ENCODE measurements at regions not wholly inside any gene's neighbourhood (a gene's known extent, or its start where the extent isn't known, plus 50 kb on each side); places are given as distances from the start of the nearest gene placed in this dataset.
"Not testable (repeated sequence)": the region's sequence is repeated elsewhere in the genome, so short reads cannot be mapped to it uniquely, and the experiment has no call there.

DNA sequence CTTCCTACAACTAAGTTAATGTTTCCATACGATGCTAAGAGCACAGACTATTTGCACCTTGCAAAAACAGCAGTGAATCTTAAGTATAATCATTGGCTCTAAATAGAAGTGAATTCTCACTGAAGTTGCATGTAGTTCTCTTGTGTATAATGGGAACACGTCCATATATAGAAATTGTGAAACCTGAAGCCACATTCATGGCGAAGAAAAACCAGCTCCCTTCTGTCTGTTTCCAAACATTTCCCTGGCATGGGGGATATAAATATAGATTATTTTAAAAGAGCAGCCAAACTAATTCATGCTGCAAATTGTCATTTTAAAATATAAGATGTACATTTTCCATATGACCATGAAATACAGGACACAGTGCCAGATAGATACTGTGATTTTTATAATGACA lies 71.1 kb downstream of the TRAM1L1 start:
- no peak for DNase-seq

DNA sequence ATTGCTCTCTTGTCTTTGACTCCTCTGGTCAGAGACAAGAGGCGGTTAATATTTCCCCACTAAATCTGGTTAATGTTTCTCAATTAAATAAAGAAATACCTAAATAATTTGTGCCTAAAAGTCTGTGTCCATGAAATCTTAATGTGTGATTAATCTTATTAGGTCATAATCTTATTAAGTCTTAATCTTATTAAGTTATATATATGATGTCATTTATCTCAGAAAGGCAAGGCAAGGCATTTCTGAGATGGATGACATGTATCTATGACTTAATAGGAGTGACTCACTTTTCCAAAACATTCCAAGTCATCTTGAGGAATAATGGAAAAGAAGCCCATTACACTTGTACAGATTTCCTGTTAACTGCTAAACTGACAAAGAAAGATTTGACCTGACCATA lies 74.7 kb downstream of the TRAM1L1 start:
- DNase-seq = no peak

DNA sequence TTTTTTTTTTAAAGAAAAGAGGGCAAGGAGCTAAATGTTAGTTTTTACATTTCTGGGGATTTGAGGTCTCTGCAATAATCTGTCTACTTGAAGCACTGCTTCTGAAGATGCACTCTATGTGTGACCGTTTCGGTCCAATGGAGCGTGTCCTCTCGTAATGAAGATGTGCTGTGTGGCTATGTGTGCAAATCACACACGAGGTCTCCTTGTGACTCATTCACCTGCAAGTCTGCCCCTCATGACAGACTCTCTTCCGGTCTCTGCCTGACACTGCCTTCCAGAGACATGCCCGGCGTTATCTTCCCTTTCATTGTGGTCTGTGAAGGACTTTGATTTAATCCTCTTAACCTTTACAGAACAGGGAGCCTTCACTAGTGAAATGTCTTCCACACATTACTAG lies 84.3 kb downstream of the TRAM1L1 start:
- DNase-seq = no peak

DNA sequence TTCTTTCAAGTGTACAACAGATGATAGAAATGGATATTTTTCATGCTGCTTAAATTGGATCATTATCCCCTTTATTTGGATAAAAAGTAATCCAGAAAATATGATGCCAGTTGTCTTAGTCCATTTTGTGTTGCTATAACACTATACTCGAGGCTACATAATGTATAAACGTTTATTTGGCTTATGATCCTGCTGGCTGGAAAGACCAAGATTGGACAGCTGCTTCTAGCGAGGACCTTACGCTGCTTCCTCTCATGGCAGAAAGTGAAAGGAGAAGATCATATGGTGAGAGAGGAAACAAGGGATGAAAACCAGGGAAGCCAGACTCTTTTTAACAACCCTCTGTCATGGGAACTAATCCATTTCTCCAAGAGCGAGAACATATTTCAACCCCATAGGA lies 102.7 kb downstream of the TRAM1L1 start:
- no peak for DNase-seq

DNA sequence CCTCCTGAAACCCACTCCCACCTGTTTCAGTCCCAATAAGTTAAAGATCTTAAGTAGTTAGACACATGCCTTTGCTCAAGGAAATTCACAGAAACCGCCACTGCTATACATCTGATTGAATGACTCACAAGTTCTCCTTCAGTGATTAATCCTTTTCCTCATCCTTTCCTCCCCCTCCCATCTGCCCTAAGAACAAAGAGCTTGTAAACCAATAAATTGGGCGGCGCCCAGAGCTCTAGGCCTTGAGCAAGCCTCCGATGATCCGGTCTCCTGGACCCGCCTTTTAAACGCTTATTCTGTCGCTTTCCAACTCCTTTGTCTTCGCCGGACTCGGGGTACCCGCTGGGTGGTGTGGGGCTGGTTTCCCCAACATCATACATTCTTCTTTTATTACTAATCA lies 104.9 kb downstream of the TRAM1L1 start:
- not testable (repeated sequence) for DNase-seq

DNA sequence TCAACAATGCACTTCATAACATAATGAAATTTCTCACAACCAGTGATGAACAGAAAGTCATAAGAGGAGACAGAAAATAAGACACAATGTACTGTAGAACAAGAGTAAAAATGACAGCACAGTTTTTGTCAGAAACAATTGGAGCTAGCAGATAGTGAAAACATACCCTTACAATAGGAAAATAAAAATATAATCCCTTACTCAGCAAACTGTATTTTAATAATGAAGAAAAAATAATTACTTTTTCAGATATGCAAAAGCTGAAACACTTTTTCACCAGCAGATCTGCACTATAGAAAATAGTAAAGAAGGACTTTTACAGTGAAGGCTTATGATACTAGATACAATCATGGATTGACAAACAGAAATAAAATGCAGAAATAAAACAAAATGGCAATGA lies 126.3 kb downstream of the TRAM1L1 start:
- DNase-seq = no peak

DNA sequence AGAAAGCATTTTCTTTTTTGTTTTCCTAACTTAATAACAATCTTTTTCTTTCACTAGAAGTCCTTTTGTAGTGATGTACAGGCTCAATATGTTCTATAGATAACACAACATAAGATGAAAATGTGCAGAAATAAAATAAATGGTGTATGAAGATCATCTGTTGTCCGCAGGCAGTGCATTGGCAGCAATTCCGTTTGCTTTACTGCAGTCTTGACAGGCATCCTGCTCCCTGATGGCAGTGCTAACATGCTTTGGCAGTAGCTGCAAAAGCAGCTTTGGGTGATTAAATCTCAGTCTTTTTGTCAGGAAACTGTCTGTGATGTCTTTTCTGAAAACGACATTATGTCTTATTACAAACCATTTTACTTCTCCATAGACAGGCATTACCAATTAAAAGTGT lies 131.4 kb downstream of the TRAM1L1 start:
- DNase-seq = no peak

DNA sequence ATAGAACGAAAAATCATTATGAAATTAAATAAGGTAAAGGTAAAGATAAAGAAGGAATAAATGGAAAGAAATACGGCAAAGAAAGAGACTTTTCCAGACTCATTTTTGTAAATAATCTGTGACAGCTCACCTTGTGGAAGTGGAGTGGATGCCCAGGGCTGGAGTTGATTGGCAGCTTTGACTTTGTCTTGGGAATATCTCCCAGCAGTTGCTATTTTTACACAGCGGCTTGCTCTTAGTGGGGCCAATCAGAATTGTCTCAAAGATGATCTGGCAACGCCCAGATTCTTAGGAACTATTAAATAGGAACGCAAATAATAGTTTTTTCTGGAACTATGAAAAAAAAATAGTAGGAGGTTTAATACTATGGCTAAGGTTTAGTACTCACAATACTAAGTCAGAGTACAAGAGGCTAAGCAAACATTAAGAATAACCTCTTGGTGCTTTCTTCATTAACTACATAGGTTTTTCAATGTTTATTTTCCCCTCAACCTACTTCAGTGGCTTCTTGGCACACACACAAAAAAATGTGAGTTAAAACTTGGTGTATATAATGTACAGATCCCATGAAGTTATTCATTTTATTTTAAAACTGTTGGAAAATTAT lies 132.7 kb downstream of the TRAM1L1 start:
- DNase-seq = no peak

DNA sequence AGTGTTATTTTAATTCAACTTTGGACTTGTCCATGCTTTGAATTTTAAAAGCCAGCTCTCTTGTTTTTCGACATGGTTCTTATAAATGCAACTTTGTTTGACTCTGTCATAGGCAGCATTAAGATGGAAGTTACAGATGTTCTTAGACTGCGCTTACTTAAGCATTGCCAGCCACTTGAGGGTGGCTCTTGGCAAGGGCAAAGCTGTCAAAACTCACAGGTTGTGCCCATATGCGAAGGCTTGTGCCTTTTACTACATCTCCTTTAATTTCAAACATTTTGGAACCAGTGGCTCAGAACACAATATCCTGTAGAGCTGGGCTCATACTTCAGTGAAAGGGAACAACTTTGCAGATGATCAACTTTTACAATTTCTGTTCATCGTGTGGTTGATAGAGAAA lies 135.5 kb downstream of the TRAM1L1 start:
- no peak for DNase-seq

DNA sequence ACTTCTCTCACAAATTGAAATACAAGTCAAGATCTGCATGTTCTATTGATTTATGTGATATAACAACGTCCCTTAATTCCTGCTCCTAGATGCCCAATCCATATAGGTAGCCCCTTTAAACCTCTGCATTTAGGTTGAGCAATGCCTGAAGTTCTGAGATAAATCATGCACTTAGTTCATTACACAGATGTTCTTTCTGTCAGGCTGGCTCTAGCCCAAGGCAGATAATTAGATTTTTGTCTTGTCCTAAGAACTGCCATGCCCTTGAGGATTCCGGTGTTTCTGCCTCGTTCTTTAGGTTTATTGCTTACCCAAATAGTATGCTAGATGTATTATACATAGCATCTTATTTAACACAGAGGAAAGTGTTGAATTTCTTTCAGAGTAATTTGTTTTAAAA lies 143.1 kb downstream of the TRAM1L1 start:
- no peak for DNase-seq

DNA sequence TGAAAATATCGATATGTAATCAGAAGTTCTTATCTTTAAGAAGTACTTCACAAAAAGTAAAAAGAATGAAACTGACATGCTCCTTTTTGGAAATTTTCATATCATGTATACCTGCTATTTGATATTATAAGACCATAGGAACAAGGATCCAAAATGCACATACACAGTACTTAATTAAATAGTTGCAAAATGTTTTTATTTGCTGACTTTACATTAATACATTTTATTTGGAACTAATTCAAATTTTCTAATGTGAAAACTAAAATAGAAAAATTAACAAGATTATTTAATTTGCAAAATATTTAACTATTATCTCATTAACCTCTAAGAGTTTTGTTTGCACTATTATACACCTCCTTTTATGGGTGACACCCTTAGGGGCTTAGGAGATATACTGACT lies 155.0 kb downstream of the TRAM1L1 start:
- no peak for DNase-seq

DNA sequence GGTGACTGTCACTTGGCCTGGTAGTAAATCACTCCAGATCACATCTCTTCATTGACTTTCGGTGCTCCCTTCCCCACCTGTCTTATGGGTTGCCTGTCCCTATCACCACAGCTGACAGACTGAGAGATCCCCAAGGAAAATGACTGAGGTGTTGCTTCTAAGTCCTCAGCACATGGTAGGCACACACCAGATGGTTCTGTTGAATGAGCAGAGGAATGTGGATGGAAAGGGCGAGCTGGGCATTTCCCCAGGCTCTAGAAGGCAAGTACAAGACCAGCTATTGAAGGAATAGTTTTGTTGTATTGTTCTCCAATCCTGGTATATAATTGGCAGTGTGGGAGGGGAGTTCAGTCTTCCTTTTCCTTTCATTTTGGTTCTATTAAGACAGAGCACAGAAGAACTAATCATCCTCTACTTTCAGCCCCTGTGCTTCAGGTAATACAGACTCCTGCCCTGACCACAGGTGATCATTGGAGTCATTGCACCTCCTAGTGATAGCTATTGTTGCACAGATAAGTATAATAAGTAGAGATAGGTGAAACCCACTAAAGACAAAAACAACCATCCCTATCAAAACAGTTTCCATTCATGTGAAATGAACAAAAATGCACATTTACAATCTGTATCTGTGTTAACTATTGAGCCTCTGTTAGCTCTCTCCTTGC lies 158.6 kb downstream of the TRAM1L1 start:
- DNase-seq = no peak

DNA sequence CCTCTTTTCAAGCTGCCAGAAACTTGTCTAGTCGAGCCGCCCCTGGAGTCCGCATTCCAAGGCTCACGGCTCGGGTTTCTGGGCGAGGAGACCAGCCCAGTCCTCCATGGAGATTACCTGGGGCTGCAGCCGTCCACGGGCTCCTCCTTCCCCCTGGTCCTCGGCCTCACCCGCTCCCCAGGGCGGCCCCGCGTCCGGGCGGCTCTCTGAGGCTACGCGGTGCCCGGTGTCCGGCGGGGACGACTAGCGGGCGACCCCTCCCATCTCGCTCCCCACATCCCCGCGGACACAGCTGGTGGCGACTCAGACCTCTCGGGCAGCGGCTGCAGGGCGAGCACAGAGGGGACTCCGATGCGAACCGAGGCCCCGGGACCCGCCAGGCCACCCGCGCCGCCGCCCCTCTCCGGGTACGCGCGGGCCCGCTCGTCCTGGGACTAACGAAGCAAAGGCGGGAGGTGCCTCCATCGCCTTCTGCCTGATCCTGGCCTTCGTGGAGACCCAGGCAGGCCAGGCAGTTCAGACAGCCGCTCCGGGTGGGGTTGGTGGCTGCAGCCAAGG lies 159.4 kb downstream of the TRAM1L1 start:
- no peak for DNase-seq

DNA sequence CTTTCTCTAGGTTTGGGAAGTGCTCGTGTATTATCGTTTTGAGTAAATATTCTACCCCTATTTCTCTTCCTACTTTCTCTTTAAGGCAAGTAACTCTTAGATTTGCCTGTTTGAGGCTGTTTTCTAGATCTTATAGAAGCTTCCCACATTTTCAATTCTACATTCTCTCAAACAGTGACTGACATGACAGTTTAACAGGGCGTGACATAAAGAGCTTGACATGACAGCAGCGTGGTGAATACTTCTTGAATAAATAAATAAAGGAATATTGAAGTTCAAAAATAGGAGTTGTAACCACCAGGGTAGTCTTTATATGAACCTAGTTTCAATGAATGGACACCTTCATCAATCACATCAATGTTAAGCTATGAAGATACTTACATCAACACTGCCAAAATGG lies 162.0 kb downstream of the TRAM1L1 start:
- no peak for DNase-seq

DNA sequence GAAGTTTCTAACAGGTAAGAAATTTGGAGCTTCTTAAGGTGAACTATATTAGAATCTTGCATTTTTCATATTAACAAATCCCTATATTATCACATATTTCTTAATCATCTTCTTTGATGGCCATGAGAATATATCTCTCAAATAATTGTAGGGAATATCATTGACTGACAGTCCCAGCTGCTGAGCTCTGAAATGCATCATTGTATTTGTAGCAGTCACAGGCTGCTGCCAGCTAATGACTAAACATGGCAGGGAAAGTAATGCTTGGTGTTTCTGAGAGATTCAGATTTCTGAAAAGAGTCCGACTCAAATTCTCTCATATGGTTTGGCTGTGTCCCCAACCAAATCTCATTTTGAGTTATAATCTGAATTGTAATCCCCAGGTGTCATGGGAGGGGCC lies 171.9 kb downstream of the TRAM1L1 start:
- DNase-seq = no peak

DNA sequence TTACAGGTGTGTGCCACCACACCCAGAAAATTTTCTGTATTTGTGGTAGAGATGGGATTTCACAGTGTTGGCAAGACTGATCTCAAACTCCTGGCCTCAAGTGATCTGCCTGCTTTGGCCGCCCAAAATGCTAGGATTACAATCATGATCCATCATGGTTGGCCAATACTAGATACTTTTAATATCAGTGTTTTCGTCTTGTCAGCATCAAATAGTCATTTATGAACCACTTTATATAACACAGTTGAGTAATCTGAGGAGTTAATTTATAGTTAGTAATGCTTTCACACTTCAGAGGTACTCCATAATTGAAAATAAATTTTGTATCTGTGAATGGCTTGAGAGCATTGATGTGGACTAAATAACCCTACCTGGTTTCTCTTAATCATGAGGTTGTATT lies 178.6 kb downstream of the TRAM1L1 start:
- DNase-seq = no peak

DNA sequence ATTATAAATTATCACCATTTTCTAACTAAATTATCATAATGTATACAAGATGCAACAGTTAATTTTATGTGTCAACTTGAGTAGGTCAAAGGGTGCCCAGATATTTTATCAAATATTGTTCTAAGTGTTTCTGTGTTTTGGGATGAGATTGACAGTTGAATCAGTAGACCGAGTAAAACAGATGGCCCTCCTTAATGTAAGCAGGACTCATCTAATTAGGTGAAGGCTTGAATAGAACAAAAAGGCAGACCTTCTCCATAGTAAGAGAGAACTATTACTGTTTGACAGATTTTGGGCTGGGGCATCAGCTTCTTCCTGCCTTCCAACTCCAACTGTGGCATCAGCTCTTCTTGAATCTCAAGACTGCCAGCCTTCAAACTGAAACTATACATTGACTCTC lies 185.8 kb downstream of the TRAM1L1 start:
- DNase-seq = no peak

DNA sequence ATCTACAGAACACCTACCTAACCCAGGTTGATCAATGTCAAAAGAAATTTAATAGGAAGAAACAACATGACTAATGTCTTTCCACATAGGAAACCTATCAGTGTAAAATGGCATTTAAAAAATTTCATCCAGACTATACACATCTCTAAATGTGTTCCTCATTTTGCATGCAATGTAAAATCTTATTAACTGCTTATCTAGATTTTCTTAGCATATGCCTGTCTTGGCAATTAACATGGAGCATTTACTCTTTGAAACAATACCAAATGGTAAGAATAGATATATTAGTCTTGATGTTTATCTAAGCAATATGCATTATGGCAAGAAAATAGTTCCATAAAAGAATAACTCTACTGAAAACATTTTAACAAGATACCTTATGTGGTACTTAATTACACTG lies 199.8 kb downstream of the TRAM1L1 start:
- no peak for DNase-seq

DNA sequence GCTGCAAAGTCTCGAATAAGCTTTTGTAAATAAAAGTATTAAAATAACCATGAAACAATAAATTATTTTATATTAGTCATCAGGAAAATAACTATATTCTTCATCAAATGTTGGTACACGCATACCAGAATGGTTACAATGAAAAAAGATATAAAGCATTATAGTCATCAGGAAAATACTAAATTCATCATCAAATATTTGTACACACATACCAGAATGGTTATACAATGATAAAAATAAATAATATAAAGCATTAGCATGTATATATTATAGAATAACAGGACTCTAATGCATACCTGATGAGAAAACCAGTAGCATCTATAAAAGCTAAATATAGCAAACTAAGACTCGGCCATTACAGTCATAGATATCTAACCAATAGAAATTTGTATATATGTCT lies 202.9 kb downstream of the TRAM1L1 start:
- DNase-seq = no peak

DNA sequence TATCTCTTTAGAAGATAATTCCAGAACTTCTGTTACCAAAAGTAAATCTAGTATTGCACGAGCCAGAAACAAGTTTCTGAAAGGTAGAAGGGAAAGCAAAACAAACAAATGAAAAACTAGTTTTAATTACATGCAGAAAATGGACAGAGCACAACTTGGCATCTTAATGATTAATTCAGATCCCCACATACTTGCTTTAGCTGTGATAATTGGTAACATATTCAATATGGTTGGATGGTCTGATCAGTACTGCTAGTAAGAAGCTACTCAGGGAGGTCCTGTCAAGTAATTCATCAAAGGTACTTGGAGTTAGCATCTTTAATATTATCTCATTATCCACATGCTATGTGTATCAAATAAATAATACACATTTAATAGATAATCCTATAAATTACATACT lies 204.3 kb downstream of the TRAM1L1 start:
- DNase-seq = no peak

DNA sequence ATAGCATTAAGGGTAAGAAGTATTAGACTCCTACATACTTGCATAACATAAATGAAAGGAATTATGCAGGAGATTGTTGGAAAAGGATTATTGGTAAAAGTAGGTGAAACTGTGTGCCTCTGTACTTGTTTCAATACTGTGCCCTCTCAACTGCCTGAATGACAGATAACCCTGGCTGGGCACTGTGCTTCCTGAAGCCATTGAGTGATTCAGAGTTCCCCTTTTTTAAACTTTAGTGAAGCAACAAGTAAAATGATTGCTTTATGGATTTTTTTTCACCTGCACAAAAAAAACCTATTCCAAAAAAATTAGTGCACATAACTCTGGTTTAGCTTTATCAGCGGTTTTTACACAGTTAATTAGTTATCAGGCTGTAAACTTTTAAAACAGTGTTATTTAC lies 204.8 kb downstream of the TRAM1L1 start:
- no peak for DNase-seq

DNA sequence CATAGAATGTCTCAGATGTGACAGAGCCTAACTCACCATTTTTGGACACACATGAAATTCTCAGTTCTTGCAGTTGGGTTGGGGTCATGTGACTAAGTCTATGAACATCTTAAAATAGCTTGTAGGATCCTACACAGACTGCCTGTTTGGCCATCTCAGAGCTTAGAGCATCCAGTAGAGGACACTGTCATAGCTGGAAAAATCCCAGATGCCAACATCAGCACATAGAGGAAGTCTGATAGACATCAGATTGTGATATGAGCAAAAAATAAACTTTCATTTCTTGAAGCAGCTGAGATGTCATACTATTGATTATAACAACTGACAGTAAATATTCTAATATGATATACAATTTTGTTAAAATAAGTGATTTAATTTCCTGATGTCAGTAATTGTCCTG lies 207.1 kb downstream of the TRAM1L1 start:
- DNase-seq = no peak

DNA sequence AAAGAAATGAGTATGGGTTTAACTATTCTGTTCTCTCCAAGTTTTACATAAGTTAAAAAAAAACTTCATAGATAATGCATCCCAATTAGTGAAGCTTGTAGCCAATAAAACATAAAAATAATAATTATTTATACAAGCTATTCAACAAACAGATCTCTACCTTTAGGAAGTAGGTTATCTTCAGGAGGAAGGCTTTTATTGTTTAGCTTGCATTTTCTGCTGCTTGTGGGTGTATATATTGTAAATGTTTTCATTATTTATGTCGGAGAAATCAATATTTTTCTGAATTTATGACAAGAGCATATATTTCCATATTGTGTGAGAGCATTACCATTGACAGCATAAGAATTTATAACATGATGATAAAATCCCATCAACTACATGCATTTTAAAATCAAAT lies 208.3 kb downstream of the TRAM1L1 start:
- no peak for DNase-seq

DNA sequence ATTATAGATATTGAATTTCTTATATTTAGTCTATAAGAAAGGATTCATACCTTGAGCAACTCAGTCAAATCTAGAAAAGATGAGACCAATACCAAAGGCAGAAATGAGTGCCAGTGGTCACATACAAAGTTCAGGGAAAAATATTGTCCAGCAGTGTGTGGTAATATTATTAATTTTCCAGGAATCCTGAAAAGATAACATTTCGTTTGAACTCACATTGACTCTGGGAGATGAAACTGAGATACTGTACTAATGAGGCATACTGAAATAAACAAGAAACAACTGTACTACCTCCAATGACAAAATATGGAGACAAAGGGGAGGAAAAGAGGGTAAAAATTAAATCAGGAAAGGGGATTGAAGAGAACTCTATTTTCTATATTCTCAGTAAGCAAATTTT lies 212.4 kb downstream of the TRAM1L1 start:
- no peak for DNase-seq

DNA sequence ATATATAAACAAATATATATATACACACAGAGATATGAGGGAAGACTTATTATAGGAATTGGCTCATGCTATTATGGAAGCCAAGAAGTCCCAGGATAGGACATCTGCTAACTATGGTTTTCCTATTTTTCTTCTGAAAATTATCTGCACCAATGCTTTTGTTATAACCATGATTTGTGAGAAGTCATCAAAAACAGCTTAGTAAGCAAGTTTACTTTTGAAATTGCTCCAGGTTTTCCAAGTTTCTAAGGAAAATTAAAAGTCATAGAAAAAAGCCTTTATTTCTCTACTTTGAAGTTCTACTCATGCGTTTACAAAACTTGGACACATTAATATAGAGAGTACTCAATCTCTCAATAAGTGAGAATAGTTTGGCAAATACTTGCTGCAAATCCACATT lies 213.1 kb downstream of the TRAM1L1 start:
- DNase-seq = no peak

Data from activated gamma-delta T cell treated with Interleukin-2 at 50 U/mL for 16 hours (primary cell).